HepG2 (cell line): ENCODE measurements at regions not wholly inside any gene's neighbourhood (a gene's known extent, or its start where the extent isn't known, plus 50 kb on each side); places are given as distances from the start of the nearest gene placed in this dataset.

Experiments used
- ATAC-seq: fragments of 200-7000 bp; cut with Tn5 transposase; 3 replicates; pipeline ENCODE4 v1.9.1; 2020; ENCODE audit warnings: mild to moderate bottlenecking, moderate library complexity
- BruUV-seq: library from RNA; stranded (reverse); fragments of 400-500 nt; replicated peaks from 2 replicates; lab custom pipeline; 2021; lab: Mats Ljungman, UMichigan
- CTCF ChIA-PET: fragments of 300-600 bp; formaldehyde crosslinking; extraction: SDS; loops from one replicate; lab custom pipeline; 2021; ENCODE audit warnings: low total read pairs, inconsistent platforms, low intra/inter-chr PET ratio; lab: Yijun Ruan, JAX
- POLR2A ChIA-PET: fragments of 350-600 bp; sonication (Branson Sonifier 250); formaldehyde crosslinking; loops from one replicate; lab custom pipeline; 2020; ENCODE audit warnings: antibody characterized with exemption, inconsistent platforms; lab: Yijun Ruan, JAX
- DNase-seq: peaks from one replicate; pipeline ENCODE4 v3.0.0-alpha.2; 2015; ENCODE audit warnings: low spot score
- FAIRE-seq: peaks from 3 replicates; lab custom pipeline; 2011; peaks lifted over from hg19 to GRCh38; lab: Jason Lieb, UNC
- H2AFZ ChIP-seq: one replicate; pipeline ENCODE4 v1.6.1; 2011; ENCODE audit warnings: low read length, inconsistent platforms
- H3K27ac ChIP-seq: fragments of 300-600 bp; 3 replicates; pipeline ENCODE4 v1.8.0; 2011; ENCODE audit warnings: mixed run types, mild to moderate bottlenecking, mixed read lengths, low read length, inconsistent platforms; ENCODE audit not compliant: insufficient read depth; ENCODE audit errors: extremely low read length
- H3K27me3 ChIP-seq, 2 experiments: fragments of 200-600 bp in 1 of 2; 2 replicates in 1 of 2; 3 replicates in 1 of 2; pipeline versions ENCODE4 v1.6.0 to v1.8.0; 2011; ENCODE audit warnings: low read length in 2 of 2, mild to moderate bottlenecking in 2 of 2, moderate library complexity in 2 of 2, inconsistent platforms in 1 of 2; ENCODE audit not compliant: insufficient read depth in 2 of 2, control insufficient read depth in 1 of 2
- H3K36me3 ChIP-seq, 2 experiments: fragments of 200-600 bp in 1 of 2; replicated peaks in 1 of 2; 2 replicates in 1 of 2; 3 replicates in 1 of 2; pipeline versions ENCODE4 v1.5.1 to v1.8.0; 2011; ENCODE audit warnings: low read length in 2 of 2, inconsistent platforms in 1 of 2; ENCODE audit not compliant: insufficient read depth in 2 of 2, control insufficient read depth in 1 of 2
- H3K4me1 ChIP-seq: 2 replicates; pipeline ENCODE4 v1.5.1; 2012; ENCODE audit warnings: low read length, inconsistent platforms; ENCODE audit not compliant: insufficient read depth
- H3K4me2 ChIP-seq: 2 replicates; pipeline ENCODE4 v1.6.0; 2011; ENCODE audit warnings: low read depth, low read length, inconsistent platforms
- H3K4me3 ChIP-seq, 3 experiments: fragments of 200-600 bp in 1 of 3; sonication (generic), shearing (Covaris generic) in 1 of 3; replicated peaks in 1 of 3; 2 replicates each; pipeline ENCODE4 v1.5.1; 2011 to 2016; ENCODE audit warnings: low read length in 3 of 3, inconsistent platforms in 2 of 3, low read depth in 2 of 3, mild to moderate bottlenecking in 2 of 3, control low read depth in 1 of 3, mixed read lengths in 1 of 3; ENCODE audit not compliant: insufficient read depth in 1 of 3
- H3K79me2 ChIP-seq: one replicate; pipeline ENCODE4 v1.6.1; 2011; ENCODE audit warnings: low read length, inconsistent platforms; ENCODE audit not compliant: insufficient read depth
- H3K9ac ChIP-seq: 2 replicates; pipeline ENCODE4 v1.6.0; 2011; ENCODE audit warnings: mild to moderate bottlenecking, low read depth, low read length, inconsistent platforms; ENCODE audit not compliant: insufficient read depth
- H3K9me3 ChIP-seq: 2 replicates; pipeline ENCODE4 v1.5.1; 2012; ENCODE audit warnings: mild to moderate bottlenecking, low read length
- H4K20me1 ChIP-seq: 2 replicates; pipeline ENCODE4 v1.6.0; 2011; ENCODE audit warnings: inconsistent platforms, mild to moderate bottlenecking, low read length, moderate library complexity; ENCODE audit not compliant: insufficient read depth
- AGO1 ChIP-seq: fragments of 200-400 bp; formaldehyde crosslinking; IDR thresholded peaks from 2 replicates; pipeline ENCODE4 v1.6.1; 2017; ENCODE audit warnings: mild to moderate bottlenecking, low read depth, low read length, moderate library complexity; ENCODE audit not compliant: poor library complexity, severe bottlenecking
- ARID2 ChIP-seq: sonication (generic); formaldehyde crosslinking; IDR thresholded peaks from 2 replicates; pipeline ENCODE4 v1.8.1; 2022; ENCODE audit warnings: mild to moderate bottlenecking, missing genetic modification reagents, borderline replicate concordance
- ARID4A ChIP-seq: sonication (generic); formaldehyde crosslinking; IDR thresholded peaks from 2 replicates; pipeline ENCODE4 v1.5.0; 2020; ENCODE audit warnings: mild to moderate bottlenecking, missing genetic modification reagents, borderline replicate concordance
- DBP ChIP-seq: sonication (generic); formaldehyde crosslinking; IDR thresholded peaks from 2 replicates; pipeline ENCODE4 v1.4.0; 2020; ENCODE audit warnings: missing genetic modification reagents; ENCODE audit errors: not compliant biosample characterization
- ELK4 ChIP-seq: sonication (generic); formaldehyde crosslinking; IDR thresholded peaks from 2 replicates; pipeline ENCODE4 v1.9.0; 2021; ENCODE audit warnings: missing genetic modification reagents, borderline replicate concordance
- ETV6 ChIP-seq: sonication (generic); formaldehyde crosslinking; conservative IDR thresholded peaks from 2 replicates; pipeline ENCODE4 v1.4.0; 2020; ENCODE audit warnings: missing genetic modification reagents
- MIXL1 ChIP-seq: IDR thresholded peaks from 2 replicates; pipeline ENCODE4 v1.6.1; 2016
- MTF1 ChIP-seq: sonication (generic); formaldehyde crosslinking; IDR thresholded peaks from 2 replicates; pipeline ENCODE4 v1.5.0; 2020; ENCODE audit warnings: missing genetic modification reagents
- NRL ChIP-seq: sonication (generic); formaldehyde crosslinking; IDR thresholded peaks from 2 replicates; pipeline ENCODE4 v1.5.0; 2020; ENCODE audit warnings: missing genetic modification reagents, mild to moderate bottlenecking, moderate library complexity, borderline replicate concordance
- PHF20 ChIP-seq: sonication (generic); formaldehyde crosslinking; IDR thresholded peaks from 2 replicates; pipeline ENCODE4 v1.5.0; 2020; ENCODE audit warnings: mild to moderate bottlenecking, missing genetic modification reagents
- RAD21 ChIP-seq: fragments of 450-650 bp; formaldehyde crosslinking; IDR thresholded peaks from 2 replicates; pipeline ENCODE4 v1.5.0; 2020; ENCODE audit warnings: mild to moderate bottlenecking
- RAD51 ChIP-seq: fragments of 450-650 bp; IDR thresholded peaks from 2 replicates; pipeline ENCODE4 v1.6.1; 2016; ENCODE audit warnings: borderline replicate concordance
- SMC3 ChIP-seq: IDR thresholded peaks from 2 replicates; pipeline ENCODE4 v1.6.1; 2011; ENCODE audit warnings: low read length, improper control_type of control experiment
- STAG1 ChIP-seq: sonication (generic); formaldehyde crosslinking; IDR thresholded peaks from 2 replicates; pipeline ENCODE4 v1.4.0; 2020; ENCODE audit warnings: missing genetic modification reagents
- TRAFD1 ChIP-seq: sonication (generic); formaldehyde crosslinking; IDR thresholded peaks from 2 replicates; pipeline ENCODE4 v1.5.1; 2020; ENCODE audit warnings: missing genetic modification reagents, mild to moderate bottlenecking, borderline replicate concordance
- ZFP36L2 ChIP-seq: sonication (generic); formaldehyde crosslinking; IDR thresholded peaks from 2 replicates; pipeline ENCODE4 v1.4.0; 2020; ENCODE audit warnings: missing genetic modification reagents
- ZNF143 ChIP-seq: sonication (generic); formaldehyde crosslinking; IDR thresholded peaks from 2 replicates; pipeline ENCODE4 v1.4.0; 2020; ENCODE audit warnings: missing genetic modification reagents
- ZNF180 ChIP-seq: sonication (generic); formaldehyde crosslinking; IDR thresholded peaks from 2 replicates; pipeline ENCODE4 v1.4.0; 2020; ENCODE audit warnings: low read depth, missing genetic modification reagents, borderline replicate concordance
- ZNF891 ChIP-seq: sonication (generic); formaldehyde crosslinking; IDR thresholded peaks from 2 replicates; pipeline ENCODE4 v1.5.0; 2020; ENCODE audit warnings: mild to moderate bottlenecking, missing genetic modification reagents
- WGBS: methylation state at CpG from one replicate; pipeline ENCODE4 v1.1.6; 2017; ENCODE audit warnings: low lambda C conversion rate; 5-methylcytosine and 5-hydroxymethylcytosine counted together
- in situ Hi-C: cut with HindIII; loops from 2 replicates; pipeline ENCODE4 v1.10.0; 2017; ENCODE audit warnings: low pct_unique_long_range_greater_than_20kb; ENCODE audit not compliant: extremely low pct_ligation_motif_present
- intact Hi-C: fragments of 100-400 bp; cut with micrococcal nuclease; formaldehyde crosslinking; loops from one replicate; pipeline ENCODE4 v1.10.0; 2022; ENCODE audit not compliant: unreplicated experiment

- Histone ChIP-seq H3K36me3 (no peaks in the 10 kb centered on the region), H3K79me2 (no peaks in the 10 kb centered on the region), H3K9ac (no peak overlapping the region), H4K20me1 (no peaks in the 10 kb centered on the region), H2AFZ (no peak overlapping the region), H3K27me3 (no peaks in the 10 kb centered on the region), H3K4me2 (no peak overlapping the region), H3K27ac (no peak overlapping the region), H3K4me3 (no peak overlapping the region), H3K9me3 (peaks cover 26% of the 10 kb centered on the region), H3K4me1 (no peaks in the 10 kb centered on the region)
- DNase-seq (peak; percentile 26), FAIRE-seq (no peak), ATAC-seq (peak; percentile 78)
- POLR2A ChIA-PET, result no interaction called here
- WGBS, result 11% methylated on average over 5 of the region's 5 CpGs
- intact Hi-C loops, result loop anchor here (1.0 to 10.0 kb wide), 2 partner anchors 317 to 381 kb away; no protein-coding TSS in a partner anchor
- no TSS peak for BruUV-seq
- CTCF ChIA-PET, result interaction anchor here (0.8 to 3.5 kb wide), 3 partner anchors 317 to 447 kb away, joined by 3 to 18 read pairs (median 4); no protein-coding TSS in a partner anchor
- in situ Hi-C loops, result no loop called here
- 0 out of 2 replicates have a peak, but pooled peaks have one; percentile 26 for TF ChIP-seq MIXL1 (CRISPR knock-in tag)
- no peak for TF ChIP-seq ZNF891
- TF ChIP-seq STAG1 (CRISPR knock-in tag), result peak; percentile 54
- no peak for TF ChIP-seq RAD51
- TF ChIP-seq ZFP36L2 (CRISPR knock-in tag), result no peak
- no peak for TF ChIP-seq AGO1
- no peak for TF ChIP-seq PHF20 (CRISPR knock-in tag)
- TF ChIP-seq ZNF143 (CRISPR knock-in tag), result no peak
- no peak for TF ChIP-seq NRL (CRISPR knock-in tag)
- peak; percentile 75 for TF ChIP-seq SMC3
- TF ChIP-seq ELK4 (CRISPR knock-in tag), result no peak
- no peak for TF ChIP-seq ARID4A (CRISPR knock-in tag)
- TF ChIP-seq ETV6, result no peak
- TF ChIP-seq DBP (CRISPR knock-in tag), result no peak
- TF ChIP-seq RAD21 (CRISPR knock-in tag), result peak; percentile 35; the same call in 1 of the 2 replicates
- no peak for TF ChIP-seq TRAFD1 (CRISPR knock-in tag)
- no peak for TF ChIP-seq MTF1 (CRISPR knock-in tag)
- TF ChIP-seq ARID2 (CRISPR knock-in tag), result no peak
- TF ChIP-seq ZNF180, result no peak
These were observed 914.9 kb downstream of the KCNJ2 start for GRCh38 chr17:71084219-71084618.
